Activated CD4-positive, alpha-beta T cell treated with anti-CD3 and anti-CD28 coated beads, Interleukin-2, amount 10 ng/mL, durations not matched to agents 7 days and 5 days (primary cell): ENCODE measurements at regions not wholly inside any gene's neighbourhood (a gene's known extent, or its start where the extent isn't known, plus 50 kb on each side); places are given as distances from the start of the nearest gene placed in this dataset.

Experiments
- CTCF ChIA-PET: fragments of 350-600 bp; sonication (Branson Sonifier 250); formaldehyde crosslinking; loops from one replicate; lab custom pipeline; 2021; ENCODE audit warnings: antibody characterized with exemption; lab: Charles Lee
- POLR2A ChIA-PET: fragments of 350-600 bp; sonication (Branson Sonifier 250); formaldehyde crosslinking; loops from one replicate; lab custom pipeline; 2021; ENCODE audit warnings: antibody characterized with exemption; lab: Charles Lee
- DNase-seq: peaks from one replicate; pipeline ENCODE4 v3.0.0-alpha.2; 2020
- H3K27ac Mint-ChIP-seq: one replicate; pipeline ENCODE4 v1.8.0; 2021; ENCODE audit warnings: mild to moderate bottlenecking, moderate library complexity, mixed read lengths
- H3K27me3 Mint-ChIP-seq: one replicate; pipeline ENCODE4 v1.8.0; 2021; ENCODE audit warnings: mixed read lengths
- H3K36me3 Mint-ChIP-seq: one replicate; pipeline ENCODE4 v1.8.0; 2021; ENCODE audit warnings: low read depth, mixed read lengths
- H3K4me1 Mint-ChIP-seq: one replicate; pipeline ENCODE4 v1.8.0; 2021; ENCODE audit warnings: mixed read lengths
- H3K4me3 Mint-ChIP-seq: one replicate; pipeline ENCODE4 v1.8.0; 2021; ENCODE audit warnings: mild to moderate bottlenecking, moderate library complexity, mixed read lengths
- H3K9me3 Mint-ChIP-seq: one replicate; pipeline ENCODE4 v1.8.0; 2021; ENCODE audit warnings: mixed read lengths

GRCh38 chr4:84403656-84404055, 95.4 kb downstream of the NKX6-1 start:
- H3K36me3 Mint-ChIP-seq: no peaks in the 10 kb centered on the region
- POLR2A ChIA-PET: no interaction called here
- no peaks in the 10 kb centered on the region for H3K27me3 Mint-ChIP-seq
- no peaks in the 10 kb centered on the region for H3K9me3 Mint-ChIP-seq
- CTCF ChIA-PET: interaction anchor here (0.6 kb wide), 1 partner anchor 596 kb away, joined by 4 read pairs; no protein-coding TSS in a partner anchor
- H3K4me3 Mint-ChIP-seq: no peak overlapping the region
- H3K27ac Mint-ChIP-seq: no peak overlapping the region
- no peaks in the 10 kb centered on the region for H3K4me1 Mint-ChIP-seq
- no peak for DNase-seq

- CTCF ChIA-PET: no interaction called here
- POLR2A ChIA-PET: no interaction called here
- H3K27ac Mint-ChIP-seq: no peak overlapping the region
- DNase-seq: no peak
- H3K9me3 Mint-ChIP-seq: no peaks in the 10 kb centered on the region
- no peaks in the 10 kb centered on the region for H3K4me1 Mint-ChIP-seq
- H3K4me3 Mint-ChIP-seq: no peak overlapping the region
- no peaks in the 10 kb centered on the region for H3K27me3 Mint-ChIP-seq
- H3K36me3 Mint-ChIP-seq: no peaks in the 10 kb centered on the region
Observed at GRCh38 chr4:84401701-84402306, 97.3 kb downstream of the NKX6-1 start.

GRCh38 chr4:84394386-84394785, 104.7 kb downstream of the NKX6-1 start:
- Mint-ChIP-seq H3K4me1 (no peaks in the 10 kb centered on the region), H3K27me3 (no peaks in the 10 kb centered on the region), H3K4me3 (no peak overlapping the region), H3K36me3 (no peaks in the 10 kb centered on the region), H3K9me3 (no peaks in the 10 kb centered on the region), H3K27ac (no peak overlapping the region)
- CTCF ChIA-PET: no interaction called here
- POLR2A ChIA-PET: no interaction called here
- no peak for DNase-seq

- H3K4me1 Mint-ChIP-seq: no peaks in the 10 kb centered on the region
- H3K9me3 Mint-ChIP-seq: no peaks in the 10 kb centered on the region
- H3K36me3 Mint-ChIP-seq: no peaks in the 10 kb centered on the region
- H3K4me3 Mint-ChIP-seq: no peak overlapping the region
- no peak for DNase-seq
- CTCF ChIA-PET: no interaction called here
- no peak overlapping the region for H3K27ac Mint-ChIP-seq
- no peaks in the 10 kb centered on the region for H3K27me3 Mint-ChIP-seq
- POLR2A ChIA-PET: no interaction called here
Observed at GRCh38 chr4:84392951-84393590, 106.0 kb downstream of the NKX6-1 start.

GRCh38 chr4:84389406-84389805, 109.7 kb downstream of the NKX6-1 start:
- Mint-ChIP-seq H3K9me3 (no peaks in the 10 kb centered on the region), H3K27me3 (no peaks in the 10 kb centered on the region), H3K4me1 (no peaks in the 10 kb centered on the region), H3K27ac (no peak overlapping the region), H3K36me3 (no peaks in the 10 kb centered on the region), H3K4me3 (no peak overlapping the region)
- ChIA-PET CTCF (no interaction called here), POLR2A (no interaction called here)
- DNase-seq: no peak

GRCh38 chr4:84385203-84385602, 113.9 kb downstream of the NKX6-1 start:
- ChIA-PET POLR2A (no interaction called here), CTCF (no interaction called here)
- Mint-ChIP-seq H3K27me3 (peaks cover 1% of the 10 kb centered on the region), H3K4me3 (no peak overlapping the region), H3K27ac (no peak overlapping the region), H3K9me3 (no peaks in the 10 kb centered on the region), H3K4me1 (no peaks in the 10 kb centered on the region), H3K36me3 (no peaks in the 10 kb centered on the region)
- DNase-seq: no peak

GRCh38 chr4:84384801-84385200, 114.3 kb downstream of the NKX6-1 start:
- no peaks in the 10 kb centered on the region for H3K36me3 Mint-ChIP-seq
- POLR2A ChIA-PET: no interaction called here
- DNase-seq: no peak
- CTCF ChIA-PET: no interaction called here
- H3K27ac Mint-ChIP-seq: no peak overlapping the region
- no peaks in the 10 kb centered on the region for H3K9me3 Mint-ChIP-seq
- peaks cover 5% of the 10 kb centered on the region for H3K27me3 Mint-ChIP-seq
- H3K4me3 Mint-ChIP-seq: no peak overlapping the region
- H3K4me1 Mint-ChIP-seq: no peaks in the 10 kb centered on the region

GRCh38 chr4:84381759-84382158, 117.3 kb downstream of the NKX6-1 start:
- ChIA-PET POLR2A (no interaction called here), CTCF (no interaction called here)
- Mint-ChIP-seq H3K36me3 (no peaks in the 10 kb centered on the region), H3K4me3 (no peak overlapping the region), H3K27ac (no peak overlapping the region), H3K4me1 (no peaks in the 10 kb centered on the region), H3K27me3 (peaks cover 7% of the 10 kb centered on the region), H3K9me3 (no peaks in the 10 kb centered on the region)
- DNase-seq: no peak

GRCh38 chr4:84379917-84380641, 119.0 kb downstream of the NKX6-1 start:
- H3K4me3 Mint-ChIP-seq: no peak overlapping the region
- no peaks in the 10 kb centered on the region for H3K4me1 Mint-ChIP-seq
- H3K27me3 Mint-ChIP-seq: peaks cover 7% of the 10 kb centered on the region
- no peaks in the 10 kb centered on the region for H3K36me3 Mint-ChIP-seq
- DNase-seq: no peak
- no peaks in the 10 kb centered on the region for H3K9me3 Mint-ChIP-seq
- ChIA-PET CTCF (no interaction called here), POLR2A (no interaction called here)
- H3K27ac Mint-ChIP-seq: no peak overlapping the region

- no peaks in the 10 kb centered on the region for H3K9me3 Mint-ChIP-seq
- no peak overlapping the region for H3K27ac Mint-ChIP-seq
- POLR2A ChIA-PET: no interaction called here
- no peak overlapping the region for H3K4me3 Mint-ChIP-seq
- DNase-seq: no peak
- no peaks in the 10 kb centered on the region for H3K4me1 Mint-ChIP-seq
- peaks cover 7% of the 10 kb centered on the region for H3K27me3 Mint-ChIP-seq
- H3K36me3 Mint-ChIP-seq: no peaks in the 10 kb centered on the region
- CTCF ChIA-PET: no interaction called here
Observed at GRCh38 chr4:84378983-84379382, 120.1 kb downstream of the NKX6-1 start.

GRCh38 chr4:84378356-84378755, 120.7 kb downstream of the NKX6-1 start:
- Mint-ChIP-seq H3K27me3 (peaks cover 7% of the 10 kb centered on the region), H3K4me3 (no peak overlapping the region), H3K36me3 (no peaks in the 10 kb centered on the region), H3K27ac (no peak overlapping the region), H3K4me1 (no peaks in the 10 kb centered on the region), H3K9me3 (no peaks in the 10 kb centered on the region)
- CTCF ChIA-PET: no interaction called here
- POLR2A ChIA-PET: no interaction called here
- DNase-seq: no peak

GRCh38 chr4:84366907-84367306, 132.2 kb downstream of the NKX6-1 start:
- no peaks in the 10 kb centered on the region for H3K36me3 Mint-ChIP-seq
- no peaks in the 10 kb centered on the region for H3K27me3 Mint-ChIP-seq
- H3K4me3 Mint-ChIP-seq: no peak overlapping the region
- no peak for DNase-seq
- no peaks in the 10 kb centered on the region for H3K9me3 Mint-ChIP-seq
- CTCF ChIA-PET: no interaction called here
- no peaks in the 10 kb centered on the region for H3K4me1 Mint-ChIP-seq
- POLR2A ChIA-PET: no interaction called here
- no peak overlapping the region for H3K27ac Mint-ChIP-seq

GRCh38 chr4:84366161-84366560, 132.9 kb downstream of the NKX6-1 start:
- CTCF ChIA-PET: no interaction called here
- H3K4me3 Mint-ChIP-seq: no peak overlapping the region
- H3K9me3 Mint-ChIP-seq: no peaks in the 10 kb centered on the region
- DNase-seq: no peak
- no peaks in the 10 kb centered on the region for H3K27me3 Mint-ChIP-seq
- H3K4me1 Mint-ChIP-seq: no peaks in the 10 kb centered on the region
- no peaks in the 10 kb centered on the region for H3K36me3 Mint-ChIP-seq
- POLR2A ChIA-PET: no interaction called here
- no peak overlapping the region for H3K27ac Mint-ChIP-seq
